ENCODE measurements at regions not wholly inside any gene's neighbourhood (a gene's known extent, or its start where the extent isn't known, plus 50 kb on each side); places are given as distances from the start of the nearest gene placed in this dataset.

DNA sequence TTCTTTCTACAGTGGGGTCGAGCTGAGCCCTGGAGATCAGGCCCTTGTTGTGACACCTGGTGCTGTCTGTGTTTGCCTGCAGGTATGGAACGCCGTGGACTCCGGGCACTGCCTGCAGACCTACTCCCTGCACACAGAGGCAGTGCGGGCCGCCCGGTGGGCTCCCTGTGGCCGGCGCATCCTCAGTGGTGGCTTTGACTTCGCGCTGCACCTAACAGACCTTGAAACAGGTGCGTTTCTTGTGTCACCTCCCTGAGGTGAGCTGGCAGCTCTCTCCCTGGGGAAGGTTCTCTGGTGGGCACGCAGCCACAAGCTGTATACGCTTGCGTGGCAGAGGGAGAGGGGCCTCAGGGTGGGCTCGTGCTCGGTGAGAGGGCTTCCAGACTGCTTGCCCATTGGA is 119.3 kb downstream of the BEGAIN start:
- no peak overlapping the region for H3K27ac ChIP-seq
- TF ChIP-seq CTCF (conservative IDR thresholded peaks at IDR 0.05) (no peak), EZH2 (IDR thresholded peaks at IDR 0.05; ENCODE audit: low read depth) (no peak)
- CTCF ChIA-PET, result no interaction called here

DNA sequence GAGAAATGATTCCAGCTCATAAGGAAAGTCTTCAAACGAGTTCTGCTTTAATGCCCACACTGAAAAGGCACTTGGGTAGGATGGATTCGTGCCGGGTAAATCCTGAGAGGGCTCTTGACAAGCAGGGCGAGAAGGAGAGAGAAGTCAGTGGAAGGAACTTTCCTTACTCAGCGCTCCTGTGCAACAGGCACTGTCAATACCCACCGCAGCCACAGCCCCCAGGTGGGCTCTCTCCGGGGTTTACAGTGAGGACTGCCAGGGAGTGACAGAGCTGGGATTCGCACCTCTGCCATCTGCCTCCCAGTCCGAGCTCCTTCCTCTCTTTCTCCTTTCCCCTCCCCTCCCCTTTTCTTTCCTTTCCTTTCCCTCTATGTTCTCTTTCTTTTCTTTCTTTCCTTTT is 118.7 kb downstream of the BEGAIN start:
- no peak for DNase-seq
- POLR2A ChIA-PET (ENCODE audit: unreplicated experiment), result no interaction called here
- TF ChIP-seq CTCF (conservative IDR thresholded peaks at IDR 0.05), result no peak
- TF ChIP-seq EZH2 (IDR thresholded peaks at IDR 0.05; ENCODE audit: low read depth), result no peak
- CTCF ChIA-PET, result no interaction called here
- Histone ChIP-seq H3K9me3 (ENCODE audit: insufficient read depth, low read depth) (no peaks in the 10 kb centered on the region), H3K27ac (no peak overlapping the region), H3K36me3 (ENCODE audit: low read depth) (no peaks in the 10 kb centered on the region), H3K4me3 (no peak overlapping the region), H3K4me2 (no peak overlapping the region), H3F3A (ENCODE audit: insufficient read depth, low read depth) (peaks cover 17% of the 10 kb centered on the region), H3K27me3 (ENCODE audit: insufficient read depth, low read depth) (no peaks in the 10 kb centered on the region), H3K79me2 (ENCODE audit: low read depth) (no peaks in the 10 kb centered on the region), H3K9me2 (ENCODE audit: insufficient read depth) (no peaks in the 10 kb centered on the region), H2AFZ (no peak overlapping the region), H4K20me1 (ENCODE audit: insufficient read depth) (0 out of 2 replicates have a peak, but pooled peaks cover 4% of the 10 kb centered on the region), H3K4me1 (replicated peaks; ENCODE audit: insufficient read depth) (peaks cover 27% of the 10 kb centered on the region)
- intact Hi-C loops (cut with micrococcal nuclease; ENCODE audit: unreplicated experiment), result no loop called here
- no TSS peak for BruUV-seq (replicated peaks)

More for the DNA sequence above, 119.3 kb downstream of the BEGAIN start:
- intact Hi-C loops (cut with micrococcal nuclease; ENCODE audit: unreplicated experiment), result no loop called here
- Histone ChIP-seq H3K4me1 (replicated peaks; ENCODE audit: insufficient read depth) (peaks cover 26% of the 10 kb centered on the region), H3K4me2 (no peak overlapping the region), H3K4me3 (no peak overlapping the region), H3K79me2 (ENCODE audit: low read depth) (no peaks in the 10 kb centered on the region), H3K9me2 (ENCODE audit: insufficient read depth) (no peaks in the 10 kb centered on the region), H3K27me3 (ENCODE audit: insufficient read depth, low read depth) (no peaks in the 10 kb centered on the region), H3K36me3 (ENCODE audit: low read depth) (no peaks in the 10 kb centered on the region), H2AFZ (no peak overlapping the region), H3F3A (ENCODE audit: insufficient read depth, low read depth) (peaks cover 17% of the 10 kb centered on the region), H4K20me1 (ENCODE audit: insufficient read depth) (0 out of 2 replicates have a peak, but pooled peaks cover 4% of the 10 kb centered on the region), H3K9me3 (ENCODE audit: insufficient read depth, low read depth) (no peaks in the 10 kb centered on the region)
- DNase-seq, result no peak
- POLR2A ChIA-PET (ENCODE audit: unreplicated experiment), result no interaction called here
- no TSS peak for BruUV-seq (replicated peaks)

DNA sequence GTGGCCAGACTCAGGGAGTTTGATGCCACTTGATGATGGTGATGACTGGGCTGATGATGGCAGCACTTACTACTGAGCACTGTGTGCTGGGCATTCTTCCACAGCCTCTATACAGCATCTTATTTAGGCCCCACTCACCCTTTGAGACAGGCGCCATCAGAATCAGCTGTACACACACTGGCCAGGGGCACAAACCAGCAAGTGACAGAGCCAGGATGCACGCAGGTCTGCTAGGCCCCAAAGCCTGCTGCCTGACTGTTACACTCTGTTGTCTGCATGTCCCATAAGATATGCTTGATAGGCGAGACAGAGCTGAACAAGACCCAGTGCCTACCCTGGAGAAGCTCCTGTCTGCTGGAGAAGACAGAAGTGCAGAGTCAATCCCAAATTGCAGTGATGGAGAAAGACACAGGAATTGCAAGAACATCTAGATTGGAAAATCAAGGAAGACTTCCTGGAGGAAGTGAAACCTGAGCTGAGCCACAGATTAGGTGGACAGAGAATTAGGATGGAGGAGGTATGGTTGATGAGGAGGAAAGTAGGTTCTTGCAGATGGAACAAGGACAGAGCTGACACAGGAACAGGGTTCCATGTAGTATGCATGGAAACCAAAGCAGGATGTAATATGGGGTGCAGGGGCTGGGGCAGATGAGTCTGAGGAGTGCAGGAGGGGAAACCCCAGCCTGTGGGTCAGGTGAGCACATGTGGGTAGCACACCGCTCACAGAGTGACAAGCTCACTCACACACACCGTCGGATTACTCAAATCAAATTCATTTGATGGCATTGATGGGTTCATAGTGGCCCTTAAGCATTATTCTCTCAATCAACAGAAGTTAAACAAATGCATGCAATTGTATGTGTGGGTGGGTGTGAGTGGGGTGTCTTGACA is 117.3 kb downstream of the BEGAIN start:
- Histone ChIP-seq H3K79me2 (ENCODE audit: low read depth) (no peaks in the 10 kb centered on the region), H3K4me3 (no peak overlapping the region), H3K27me3 (ENCODE audit: insufficient read depth, low read depth) (no peaks in the 10 kb centered on the region), H2AFZ (no peak overlapping the region), H3F3A (ENCODE audit: insufficient read depth, low read depth) (peaks cover 17% of the 10 kb centered on the region), H3K4me2 (no peak overlapping the region), H3K9me2 (ENCODE audit: insufficient read depth) (no peaks in the 10 kb centered on the region), H4K20me1 (ENCODE audit: insufficient read depth) (0 out of 2 replicates have a peak, but pooled peaks cover 4% of the 10 kb centered on the region), H3K9me3 (ENCODE audit: insufficient read depth, low read depth) (no peaks in the 10 kb centered on the region), H3K27ac (no peak overlapping the region), H3K4me1 (replicated peaks; ENCODE audit: insufficient read depth) (peaks cover 27% of the 10 kb centered on the region), H3K36me3 (ENCODE audit: low read depth) (no peaks in the 10 kb centered on the region)
- POLR2A ChIA-PET (ENCODE audit: unreplicated experiment), result no interaction called here
- intact Hi-C loops (cut with micrococcal nuclease; ENCODE audit: unreplicated experiment), result loop anchor here (2.0 kb wide), 1 partner anchor 53 kb away; no protein-coding TSS in a partner anchor
- CTCF ChIA-PET, result no interaction called here
- BruUV-seq (replicated peaks), result no TSS peak
- no peak for TF ChIP-seq CTCF (conservative IDR thresholded peaks at IDR 0.05)
- no peak for TF ChIP-seq EZH2 (IDR thresholded peaks at IDR 0.05; ENCODE audit: low read depth)
- DNase-seq, result no peak
